HEK293 (cell line): ENCODE measurements at regions not wholly inside any gene's neighbourhood (a gene's known extent, or its start where the extent isn't known, plus 50 kb on each side); places are given as distances from the start of the nearest gene placed in this dataset.

Source experiments
- CTCF ChIA-PET: fragments of 350-600 bp; formaldehyde crosslinking; extraction: SDS; loops from one replicate; lab custom pipeline; 2021; ENCODE audit warnings: antibody characterized with exemption; lab: Yijun Ruan, JAX
- POLR2A ChIA-PET: fragments of 300-600 bp; formaldehyde crosslinking; extraction: SDS; loops from one replicate; lab custom pipeline; 2020; ENCODE audit warnings: antibody characterized with exemption, inconsistent platforms; lab: Yijun Ruan, JAX
- H3K27ac ChIP-seq: fragments of 200-500 bp; sonication (Bioruptor generic); 2 replicates; pipeline ENCODE4 v1.5.1; 2014; ENCODE audit warnings: low read depth, low read length, control low read depth, inconsistent platforms; ENCODE audit errors: extremely low read depth
- H3K36me3 ChIP-seq, 2 experiments: fragments of 200-500 bp in 1 of 2; sonication (Bioruptor generic) in 1 of 2; 1 replicate in 1 of 2; 2 replicates in 1 of 2; pipeline ENCODE4 v1.5.1; 2014 to 2017; ENCODE audit warnings: inconsistent platforms in 2 of 2, low read length in 2 of 2; ENCODE audit not compliant: control insufficient read depth in 2 of 2, insufficient read depth in 1 of 2
- H3K4me1 ChIP-seq: fragments of 200-500 bp; sonication (Bioruptor generic); 2 replicates; pipeline ENCODE4 v1.5.1; 2014; ENCODE audit warnings: mild to moderate bottlenecking, low read length, inconsistent platforms; ENCODE audit not compliant: control insufficient read depth, insufficient read depth
- H3K4me3 ChIP-seq: 2 replicates; pipeline ENCODE4 v1.5.1; 2011; ENCODE audit warnings: low read depth, mild to moderate bottlenecking, control low read depth, low read length, moderate library complexity
- H3K9me3 ChIP-seq: fragments of 200-500 bp; sonication (Bioruptor generic); 2 replicates; pipeline ENCODE4 v1.5.1; 2014; ENCODE audit warnings: low read depth, low read length, inconsistent platforms; ENCODE audit not compliant: control insufficient read depth, insufficient read depth
- BCL11A ChIP-seq: fragments of 450-650 bp; formaldehyde crosslinking; IDR thresholded peaks from 2 replicates; pipeline ENCODE4 v1.5.1; 2016; ENCODE audit warnings: low read depth, missing biosample characterization, missing genetic modification characterization
- EGR2 ChIP-seq: fragments of 450-650 bp; formaldehyde crosslinking; IDR thresholded peaks from 2 replicates; pipeline ENCODE4 v1.5.1; 2016; ENCODE audit warnings: low read depth, missing biosample characterization, missing genetic modification characterization
- KLF16 ChIP-seq: fragments of 450-650 bp; formaldehyde crosslinking; IDR thresholded peaks from 2 replicates; pipeline ENCODE4 v1.5.1; 2017; ENCODE audit warnings: missing biosample characterization, missing genetic modification characterization
- PRDM4 ChIP-seq: fragments of 450-650 bp; formaldehyde crosslinking; IDR thresholded peaks from 2 replicates; pipeline ENCODE4 v1.5.1; 2017; ENCODE audit warnings: missing biosample characterization, missing genetic modification characterization
- YY1 ChIP-seq: fragments of 450-650 bp; formaldehyde crosslinking; IDR thresholded peaks from 2 replicates; pipeline ENCODE4 v1.5.1; 2018; ENCODE audit warnings: missing biosample characterization, missing genetic modification characterization
- ZBTB1 ChIP-seq: fragments of 450-650 bp; formaldehyde crosslinking; IDR thresholded peaks from 2 replicates; pipeline ENCODE4 v1.5.1; 2016; ENCODE audit warnings: missing biosample characterization, missing genetic modification characterization
- ZBTB10 ChIP-seq: fragments of 450-650 bp; formaldehyde crosslinking; IDR thresholded peaks from 2 replicates; pipeline ENCODE4 v1.5.1; 2016; ENCODE audit warnings: missing biosample characterization, missing genetic modification characterization
- ZBTB17 ChIP-seq: fragments of 450-650 bp; formaldehyde crosslinking; IDR thresholded peaks from 2 replicates; pipeline ENCODE4 v1.5.1; 2016; ENCODE audit warnings: missing biosample characterization, missing genetic modification characterization
- ZBTB6 ChIP-seq: fragments of 450-650 bp; formaldehyde crosslinking; IDR thresholded peaks from 2 replicates; pipeline ENCODE4 v1.5.1; 2017; ENCODE audit warnings: missing biosample characterization, missing genetic modification characterization
- ZNF132 ChIP-seq: fragments of 450-650 bp; formaldehyde crosslinking; IDR thresholded peaks from 2 replicates; pipeline ENCODE4 v1.5.1; 2017; ENCODE audit warnings: missing biosample characterization, missing genetic modification characterization, borderline replicate concordance
- ZNF214 ChIP-seq: fragments of 450-650 bp; formaldehyde crosslinking; IDR thresholded peaks from 2 replicates; pipeline ENCODE4 v1.5.1; 2017; ENCODE audit warnings: missing biosample characterization, mild to moderate bottlenecking, missing genetic modification characterization, borderline replicate concordance
- ZNF274 ChIP-seq, 2 experiments: fragments of 200-500 bp in 1 of 2; fragments of 450-650 bp in 1 of 2; sonication (Bioruptor generic) in 1 of 2; formaldehyde crosslinking in 1 of 2; IDR thresholded peaks; 2 replicates each; pipeline versions ENCODE4 v1.5.1 to v1.6.1; 2014 to 2016; ENCODE audit warnings: borderline replicate concordance in 1 of 2, inconsistent platforms in 1 of 2, low read length in 1 of 2, missing biosample characterization in 1 of 2, missing genetic modification characterization in 1 of 2
- ZNF335 ChIP-seq: fragments of 450-650 bp; formaldehyde crosslinking; conservative IDR thresholded peaks from 2 replicates; pipeline ENCODE4 v1.5.1; 2016; ENCODE audit warnings: missing biosample characterization, missing genetic modification characterization
- ZNF555 ChIP-seq: fragments of 450-650 bp; formaldehyde crosslinking; conservative IDR thresholded peaks from 2 replicates; pipeline ENCODE4 v1.5.1; 2017; ENCODE audit warnings: missing biosample characterization, mild to moderate bottlenecking, missing genetic modification characterization, inconsistent platforms
- ZNF561 ChIP-seq: fragments of 450-650 bp; IDR thresholded peaks from 2 replicates; pipeline ENCODE4 v1.5.1; 2018; ENCODE audit warnings: missing biosample characterization, missing genetic modification characterization, borderline replicate concordance
- ZNF629 ChIP-seq: fragments of 450-650 bp; formaldehyde crosslinking; IDR thresholded peaks from 2 replicates; pipeline ENCODE4 v1.5.1; 2017; ENCODE audit warnings: missing biosample characterization, missing genetic modification characterization
- ZNF791 ChIP-seq: fragments of 450-650 bp; formaldehyde crosslinking; IDR thresholded peaks from 2 replicates; pipeline ENCODE4 v1.5.1; 2016; ENCODE audit warnings: missing biosample characterization, missing genetic modification characterization
- ZSCAN30 ChIP-seq: fragments of 450-650 bp; IDR thresholded peaks from 2 replicates; pipeline ENCODE4 v1.5.1; 2018; ENCODE audit warnings: missing biosample characterization, mild to moderate bottlenecking, missing genetic modification characterization, moderate library complexity
- TF ChIP-seq, protein P1 (sequence below): fragments of 450-650 bp; IDR thresholded peaks from 2 replicates; pipeline ENCODE4 v1.5.1; 2018; ENCODE audit warnings: missing biosample characterization, mild to moderate bottlenecking, missing genetic modification characterization
- TF ChIP-seq, protein P2 (sequence below): IDR thresholded peaks from 2 replicates; pipeline ENCODE4 v1.6.1; 2011; ENCODE audit warnings: mild to moderate bottlenecking, low read depth, low read length, borderline replicate concordance
- TF ChIP-seq, protein P3 (sequence below): fragments of 450-650 bp; formaldehyde crosslinking; IDR thresholded peaks from 2 replicates; pipeline ENCODE4 v1.5.1; 2016; ENCODE audit warnings: missing biosample characterization, missing genetic modification characterization, low read depth

DNA sequence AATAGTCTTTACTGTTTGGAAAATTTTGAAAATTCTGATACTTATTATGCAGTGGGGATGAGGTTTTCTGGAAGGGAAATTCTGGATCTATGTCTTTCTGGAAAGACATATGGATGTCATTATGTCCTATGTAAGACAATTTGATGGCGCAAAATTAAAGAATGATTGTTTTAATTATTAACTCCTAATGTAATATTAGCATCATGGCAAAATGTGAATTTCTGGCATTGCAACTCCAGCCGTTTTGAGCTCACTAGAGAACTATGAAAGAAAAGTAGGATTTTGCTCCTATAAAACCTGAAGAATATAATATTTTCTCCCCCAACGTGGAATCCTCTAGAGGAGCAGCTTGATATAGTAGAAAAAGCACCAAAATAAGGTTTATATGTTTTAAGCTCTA is 243.2 kb downstream of the RFPL4B start:
- Histone ChIP-seq H3K36me3 (no peaks in the 10 kb centered on the region), H3K9me3 (no peaks in the 10 kb centered on the region), H3K27ac (no peak overlapping the region), H3K4me3 (no peak overlapping the region)
- CTCF ChIA-PET = no interaction called here
- no peak for TF ChIP-seq ZBTB10 (tag by site-specific recombination)
- no peak for TF ChIP-seq ZNF555 (tag by site-specific recombination)
- no peak for TF ChIP-seq ZBTB1 (tag by site-specific recombination)
- no peak for TF ChIP-seq PRDM4 (tag by site-specific recombination)
- TF ChIP-seq ZBTB17 = no peak
- TF ChIP-seq ZBTB6 = no peak
- TF ChIP-seq, all 188 proteins: peak for 0
- H3K4me1 ChIP-seq = no peaks in the 10 kb centered on the region
- POLR2A ChIA-PET = no interaction called here

DNA sequence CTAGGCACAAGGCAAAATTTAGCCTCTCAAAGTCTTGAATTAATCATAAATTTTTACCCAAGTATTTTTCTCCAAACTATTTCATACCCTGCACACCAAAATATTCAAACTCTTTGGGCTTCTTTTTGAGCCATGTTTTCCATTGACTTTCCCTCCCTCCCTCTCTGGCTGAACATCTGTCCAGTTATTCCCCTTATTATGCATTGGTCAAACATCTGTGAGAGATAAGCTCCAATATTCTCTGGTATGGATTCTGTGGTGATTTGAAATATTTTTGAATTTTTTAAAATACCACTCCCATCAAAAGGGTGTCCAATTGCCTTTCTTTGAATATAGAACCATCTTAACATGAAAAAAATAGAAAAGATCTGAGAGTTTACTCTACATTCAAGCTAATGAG is 244.2 kb downstream of the RFPL4B start:
- POLR2A ChIA-PET = no interaction called here
- no peaks in the 10 kb centered on the region for H3K36me3 ChIP-seq
- CTCF ChIA-PET = interaction anchor here (0.5 kb wide), 1 partner anchor 550 kb away, joined by 3 read pairs; no protein-coding TSS in a partner anchor
- H3K9me3 ChIP-seq = no peaks in the 10 kb centered on the region
- H3K27ac ChIP-seq = no peak overlapping the region
- TF ChIP-seq, protein P1, sequence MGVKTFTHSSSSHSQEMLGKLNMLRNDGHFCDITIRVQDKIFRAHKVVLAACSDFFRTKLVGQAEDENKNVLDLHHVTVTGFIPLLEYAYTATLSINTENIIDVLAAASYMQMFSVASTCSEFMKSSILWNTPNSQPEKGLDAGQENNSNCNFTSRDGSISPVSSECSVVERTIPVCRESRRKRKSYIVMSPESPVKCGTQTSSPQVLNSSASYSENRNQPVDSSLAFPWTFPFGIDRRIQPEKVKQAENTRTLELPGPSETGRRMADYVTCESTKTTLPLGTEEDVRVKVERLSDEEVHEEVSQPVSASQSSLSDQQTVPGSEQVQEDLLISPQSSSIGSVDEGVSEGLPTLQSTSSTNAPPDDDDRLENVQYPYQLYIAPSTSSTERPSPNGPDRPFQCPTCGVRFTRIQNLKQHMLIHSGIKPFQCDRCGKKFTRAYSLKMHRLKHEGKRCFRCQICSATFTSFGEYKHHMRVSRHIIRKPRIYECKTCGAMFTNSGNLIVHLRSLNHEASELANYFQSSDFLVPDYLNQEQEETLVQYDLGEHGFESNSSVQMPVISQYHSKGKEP (tag by site-specific recombination) = no peak
- TF ChIP-seq ZNF214 (tag by site-specific recombination) (no peak), YY1 (no peak), ZNF791 (tag by site-specific recombination) (no peak), ZNF132 (tag by site-specific recombination) (no peak), ZNF561 (no peak), ZSCAN30 (tag by site-specific recombination) (no peak), ZNF274 (IDR thresholded peaks at IDR 0.05; ENCODE audit: low read length) (no peak), ZNF274 (tag by site-specific recombination; IDR thresholded peaks at IDR 0.05; ENCODE audit: borderline replicate concordance) (no peak), ZNF629 (tag by site-specific recombination) (no peak), EGR2 (tag by site-specific recombination) (no peak), ZNF335 (tag by site-specific recombination) (no peak), BCL11A (no peak), KLF16 (no peak)
- TF ChIP-seq, protein P2, sequence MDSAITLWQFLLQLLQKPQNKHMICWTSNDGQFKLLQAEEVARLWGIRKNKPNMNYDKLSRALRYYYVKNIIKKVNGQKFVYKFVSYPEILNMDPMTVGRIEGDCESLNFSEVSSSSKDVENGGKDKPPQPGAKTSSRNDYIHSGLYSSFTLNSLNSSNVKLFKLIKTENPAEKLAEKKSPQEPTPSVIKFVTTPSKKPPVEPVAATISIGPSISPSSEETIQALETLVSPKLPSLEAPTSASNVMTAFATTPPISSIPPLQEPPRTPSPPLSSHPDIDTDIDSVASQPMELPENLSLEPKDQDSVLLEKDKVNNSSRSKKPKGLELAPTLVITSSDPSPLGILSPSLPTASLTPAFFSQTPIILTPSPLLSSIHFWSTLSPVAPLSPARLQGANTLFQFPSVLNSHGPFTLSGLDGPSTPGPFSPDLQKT = no peak
- TF ChIP-seq, protein P3, sequence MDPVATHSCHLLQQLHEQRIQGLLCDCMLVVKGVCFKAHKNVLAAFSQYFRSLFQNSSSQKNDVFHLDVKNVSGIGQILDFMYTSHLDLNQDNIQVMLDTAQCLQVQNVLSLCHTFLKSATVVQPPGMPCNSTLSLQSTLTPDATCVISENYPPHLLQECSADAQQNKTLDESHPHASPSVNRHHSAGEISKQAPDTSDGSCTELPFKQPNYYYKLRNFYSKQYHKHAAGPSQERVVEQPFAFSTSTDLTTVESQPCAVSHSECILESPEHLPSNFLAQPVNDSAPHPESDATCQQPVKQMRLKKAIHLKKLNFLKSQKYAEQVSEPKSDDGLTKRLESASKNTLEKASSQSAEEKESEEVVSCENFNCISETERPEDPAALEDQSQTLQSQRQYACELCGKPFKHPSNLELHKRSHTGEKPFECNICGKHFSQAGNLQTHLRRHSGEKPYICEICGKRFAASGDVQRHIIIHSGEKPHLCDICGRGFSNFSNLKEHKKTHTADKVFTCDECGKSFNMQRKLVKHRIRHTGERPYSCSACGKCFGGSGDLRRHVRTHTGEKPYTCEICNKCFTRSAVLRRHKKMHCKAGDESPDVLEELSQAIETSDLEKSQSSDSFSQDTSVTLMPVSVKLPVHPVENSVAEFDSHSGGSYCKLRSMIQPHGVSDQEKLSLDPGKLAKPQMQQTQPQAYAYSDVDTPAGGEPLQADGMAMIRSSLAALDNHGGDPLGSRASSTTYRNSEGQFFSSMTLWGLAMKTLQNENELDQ (tag by site-specific recombination) = no peak
- no peak overlapping the region for H3K4me3 ChIP-seq
- no peaks in the 10 kb centered on the region for H3K4me1 ChIP-seq
